Islet of Langerhans (tissue), 1 donor: ENCODE measurements at regions not wholly inside any gene's neighbourhood (a gene's known extent, or its start where the extent isn't known, plus 50 kb on each side); places are given as distances from the start of the nearest gene placed in this dataset.

Experiments used
- FAIRE-seq: peaks from one replicate; lab custom pipeline; 2011; peaks lifted over from hg19 to GRCh38; lab: Jason Lieb, UNC

GRCh38 chr3:176932433-176932832, 264.8 kb downstream of the TBL1XR1 start:
- FAIRE-seq: no peak

GRCh38 chr3:176931991-176932390, 265.3 kb downstream of the TBL1XR1 start:
- no peak for FAIRE-seq

GRCh38 chr3:176930942-176931341, 266.3 kb downstream of the TBL1XR1 start:
- FAIRE-seq: no peak

GRCh38 chr3:176928582-176928931, 268.7 kb downstream of the TBL1XR1 start:
- no peak for FAIRE-seq

GRCh38 chr3:176927706-176928581, 269.3 kb downstream of the TBL1XR1 start:
- FAIRE-seq: no peak

- FAIRE-seq: no peak
These were observed 270.0 kb downstream of the TBL1XR1 start for GRCh38 chr3:176927280-176927679.

GRCh38 chr3:176926688-176927087, 270.6 kb downstream of the TBL1XR1 start:
- FAIRE-seq: no peak

GRCh38 chr3:176926034-176926433, 271.2 kb downstream of the TBL1XR1 start:
- FAIRE-seq: no peak

GRCh38 chr3:176920766-176921160, 276.5 kb downstream of the TBL1XR1 start:
- FAIRE-seq: peak; percentile 100

- no peak for FAIRE-seq
These were observed 277.2 kb downstream of the TBL1XR1 start for GRCh38 chr3:176919836-176920765.

- no peak for FAIRE-seq
These were observed 280.5 kb downstream of the TBL1XR1 start for GRCh38 chr3:176916777-176917176.

- no peak for FAIRE-seq
These were observed 282.5 kb downstream of the TBL1XR1 start for GRCh38 chr3:176914764-176915163.

GRCh38 chr3:176911579-176911978, 285.7 kb downstream of the TBL1XR1 start:
- FAIRE-seq: no peak

- no peak for FAIRE-seq
These were observed 288.2 kb downstream of the TBL1XR1 start for GRCh38 chr3:176909044-176909443.

GRCh38 chr3:176906046-176906905, 291.0 kb downstream of the TBL1XR1 start:
- peak; percentile 74 for FAIRE-seq

GRCh38 chr3:176905331-176905730, 292.0 kb downstream of the TBL1XR1 start:
- FAIRE-seq: no peak

GRCh38 chr3:176904506-176904905, 292.8 kb downstream of the TBL1XR1 start:
- FAIRE-seq: no peak

- FAIRE-seq: no peak
These were observed 300.6 kb downstream of the TBL1XR1 start for GRCh38 chr3:176896640-176897039.

- no peak for FAIRE-seq
These were observed 301.1 kb downstream of the TBL1XR1 start for GRCh38 chr3:176896165-176896564.

GRCh38 chr3:176879710-176880109, 317.6 kb downstream of the TBL1XR1 start:
- no peak for FAIRE-seq

- no peak for FAIRE-seq
These were observed 324.0 kb downstream of the TBL1XR1 start for GRCh38 chr3:176873261-176873660.

- FAIRE-seq: no peak
These were observed 324.5 kb downstream of the TBL1XR1 start for GRCh38 chr3:176872771-176873209.
